A204.1 (cell line): ENCODE measurements at regions not wholly inside any gene's neighbourhood (a gene's known extent, or its start where the extent isn't known, plus 50 kb on each side); places are given as distances from the start of the nearest gene placed in this dataset.

Experiments used
- FAIRE-seq: peaks from 2 replicates; lab custom pipeline; 2012; peaks lifted over from hg19 to GRCh38; lab: Jason Lieb, UNC

DNA sequence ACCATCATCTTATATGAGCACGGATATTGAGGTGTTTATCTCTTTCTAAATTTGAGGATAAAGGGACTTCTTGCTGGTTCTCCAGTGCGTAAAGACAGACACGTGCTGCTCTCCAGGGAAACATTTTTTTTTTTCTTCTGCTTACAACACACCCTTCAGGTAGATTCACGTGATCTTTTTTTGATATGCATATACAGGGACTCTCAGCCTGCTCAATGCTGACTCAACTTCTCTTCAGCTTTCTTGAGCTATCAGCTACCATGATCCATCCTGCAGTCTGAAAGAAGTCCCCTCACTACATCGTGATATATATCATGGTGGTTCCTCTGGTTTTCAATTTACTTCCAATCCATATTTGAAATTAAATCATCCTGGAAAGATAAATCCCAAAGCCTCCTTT is 87.1 kb upstream of the SLITRK3 start:
- no peak for FAIRE-seq

GRCh38 chr3:165279471-165279870 is 83.3 kb upstream of the SLITRK3 start:
- no peak for FAIRE-seq

DNA sequence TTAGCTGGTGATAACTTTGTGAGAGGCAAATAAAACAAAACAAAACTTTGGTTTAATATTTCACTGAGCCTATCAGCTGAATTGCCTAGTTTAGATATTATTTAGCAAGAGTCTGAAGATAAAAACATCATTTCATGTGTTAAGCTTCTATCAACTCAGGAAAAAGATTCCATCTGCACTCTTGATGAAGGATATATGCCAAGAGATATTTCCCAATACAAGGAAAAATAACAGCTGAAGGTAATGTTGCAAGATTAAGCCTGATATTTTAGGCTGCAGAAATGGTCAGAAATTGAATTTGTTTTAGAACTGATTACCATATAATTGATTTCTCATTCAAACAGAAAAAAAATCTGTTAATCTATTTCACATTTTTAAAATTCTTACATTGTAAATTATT is 77.2 kb upstream of the SLITRK3 start:
- FAIRE-seq, result no peak

- FAIRE-seq, result no peak
These were observed 63.5 kb upstream of the SLITRK3 start for GRCh38 chr3:165259541-165260193.

DNA sequence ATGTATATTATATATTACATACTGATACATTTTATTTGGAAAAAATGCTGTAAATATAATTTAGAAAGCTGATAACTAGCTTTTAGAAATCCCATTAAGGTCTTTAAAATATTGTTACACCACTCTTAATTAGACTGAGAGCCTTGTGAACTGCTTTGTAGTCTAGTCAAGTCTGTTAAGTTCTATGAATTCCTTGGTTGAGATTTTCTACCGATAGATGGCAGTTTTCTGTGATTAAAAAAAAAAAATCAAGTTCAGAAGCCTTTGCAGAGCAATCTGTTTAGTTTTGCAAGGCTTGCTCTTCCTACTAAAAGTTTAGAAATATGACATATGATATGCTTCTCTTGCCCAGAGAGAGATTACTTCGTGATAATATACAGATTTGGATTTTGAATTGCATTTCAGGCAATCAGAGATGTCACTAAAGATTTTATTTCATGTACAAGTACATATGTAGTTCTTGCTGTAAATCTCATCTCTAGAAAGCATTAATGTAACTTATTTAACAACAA is 60.4 kb upstream of the SLITRK3 start:
- peak; percentile 87 for FAIRE-seq

GRCh38 chr3:165254812-165255211 is 58.6 kb upstream of the SLITRK3 start:
- peak; percentile 9 for FAIRE-seq
